ENCODE measurements at regions not wholly inside any gene's neighbourhood (a gene's known extent, or its start where the extent isn't known, plus 50 kb on each side); places are given as distances from the start of the nearest gene placed in this dataset.

- in situ Hi-C loops (cut with MboI; ENCODE audit: low sequenced_read_pairs, unreplicated experiment) = no loop called here
- TF ChIP-seq CTCF (IDR thresholded peaks at IDR 0.05; ENCODE audit: borderline replicate concordance, control extremely low read depth, extremely low read depth, insufficient read depth, missing control alignments) = no peak
Measured at GRCh38 chr18:10262566-10262965, 191.9 kb upstream of the APCDD1 start.

GRCh38 chr18:10264260-10264659, 190.2 kb upstream of the APCDD1 start:
- DNase-seq (ENCODE audit: low spot score) = no peak
- in situ Hi-C loops (cut with MboI; ENCODE audit: low sequenced_read_pairs, unreplicated experiment) = no loop called here
- no peak for TF ChIP-seq CTCF (IDR thresholded peaks at IDR 0.05; ENCODE audit: borderline replicate concordance, control extremely low read depth, extremely low read depth, insufficient read depth, missing control alignments)

More at GRCh38 chr18:10262566-10262965, 191.9 kb upstream of the APCDD1 start:
- DNase-seq (ENCODE audit: low spot score) = no peak

- no peak for TF ChIP-seq CTCF (IDR thresholded peaks at IDR 0.05; ENCODE audit: borderline replicate concordance, control extremely low read depth, extremely low read depth, insufficient read depth, missing control alignments)
- DNase-seq (ENCODE audit: low spot score) = no peak
- in situ Hi-C loops (cut with MboI; ENCODE audit: low sequenced_read_pairs, unreplicated experiment) = no loop called here
Measured at GRCh38 chr18:10265560-10266333, 188.7 kb upstream of the APCDD1 start.

- in situ Hi-C loops (cut with MboI; ENCODE audit: low sequenced_read_pairs, unreplicated experiment) = no loop called here
- DNase-seq (ENCODE audit: low spot score) = no peak
- no peak for TF ChIP-seq CTCF (IDR thresholded peaks at IDR 0.05; ENCODE audit: borderline replicate concordance, control extremely low read depth, extremely low read depth, insufficient read depth, missing control alignments)
Measured at GRCh38 chr18:10266334-10266590, 188.2 kb upstream of the APCDD1 start.

- DNase-seq (ENCODE audit: low spot score) = no peak
Measured at GRCh38 chr18:10269261-10269660, 185.2 kb upstream of the APCDD1 start.

GRCh38 chr18:10270151-10270571, 184.3 kb upstream of the APCDD1 start:
- no peak for TF ChIP-seq CTCF (IDR thresholded peaks at IDR 0.05; ENCODE audit: borderline replicate concordance, control extremely low read depth, extremely low read depth, insufficient read depth, missing control alignments)
- no peak for DNase-seq (ENCODE audit: low spot score)
- in situ Hi-C loops (cut with MboI; ENCODE audit: low sequenced_read_pairs, unreplicated experiment) = no loop called here

More at GRCh38 chr18:10269261-10269660, 185.2 kb upstream of the APCDD1 start:
- no peak for TF ChIP-seq CTCF (IDR thresholded peaks at IDR 0.05; ENCODE audit: borderline replicate concordance, control extremely low read depth, extremely low read depth, insufficient read depth, missing control alignments)
- in situ Hi-C loops (cut with MboI; ENCODE audit: low sequenced_read_pairs, unreplicated experiment) = no loop called here
